Suprapubic skin (tissue), 4 donors: ENCODE measurements at regions not wholly inside any gene's neighbourhood (a gene's known extent, or its start where the extent isn't known, plus 50 kb on each side); places are given as distances from the start of the nearest gene placed in this dataset.

ENCODE experiments used
- CTCF ChIP-seq, 2 donors: fragments of 200-600 bp in 1 of 2; fragments of 450-650 bp in 1 of 2; sonication (generic) in 1 of 2; IDR thresholded peaks; one replicate each; pipeline ENCODE4 v1.5.1; 2016 to 2019; ENCODE audit warnings: antibody characterized with exemption in 2 of 2, mild to moderate bottlenecking in 1 of 2, moderate library complexity in 1 of 2
- POLR2A ChIP-seq, 2 donors: fragments of 450-650 bp; IDR thresholded peaks; one replicate each; pipeline ENCODE4 v1.6.1; 2017; ENCODE audit warnings: antibody characterized with exemption in 2 of 2, mild to moderate bottlenecking in 2 of 2, moderate library complexity in 2 of 2
- POLR2AphosphoS5 ChIP-seq, 3 donors: sonication (generic); formaldehyde crosslinking; IDR thresholded peaks; one replicate each; pipeline ENCODE4 v1.6.1; 2017; ENCODE audit warnings: antibody characterized with exemption in 3 of 3

- TF ChIP-seq POLR2AphosphoS5 (IDR thresholded peaks at IDR 0.05) (no peak), CTCF (IDR thresholded peaks at IDR 0.05) (no peak), POLR2A (IDR thresholded peaks at IDR 0.05) (no peak)
These were observed 275.0 kb downstream of the CBLN4 start for GRCh38 chr20:55730321-55730720.
